Naive thymus-derived CD4-positive, alpha-beta T cell (primary cell): ENCODE measurements at regions not wholly inside any gene's neighbourhood (a gene's known extent, or its start where the extent isn't known, plus 50 kb on each side); places are given as distances from the start of the nearest gene placed in this dataset.

ENCODE experiments used
- ATAC-seq: fragments of 150-1000 bp; cut with Tn5 transposase; 2 replicates; pipeline ENCODE4 v1.10.0; 2021; ENCODE audit warnings: mild to moderate bottlenecking, moderate library complexity
- CTCF ChIA-PET: fragments of 350-600 bp; sonication (Branson Sonifier 250); formaldehyde crosslinking; loops from one replicate; lab custom pipeline; 2021; ENCODE audit warnings: antibody characterized with exemption; lab: Charles Lee
- POLR2A ChIA-PET: fragments of 350-600 bp; sonication (Branson Sonifier 250); formaldehyde crosslinking; loops from one replicate; lab custom pipeline; 2021; ENCODE audit warnings: antibody characterized with exemption, inconsistent platforms; lab: Charles Lee
- DNase-seq, 9 donors: peaks; one replicate each; pipeline versions ENCODE4 v3.0.0 to v3.0.0-alpha.2; 2020 to 2022; ENCODE audit warnings: mixed read lengths in 1 of 9
- H3K27ac ChIP-seq: one replicate; pipeline ENCODE4 v1.7.0; 2013; ENCODE audit warnings: mild to moderate bottlenecking, low read depth, low read length, moderate library complexity
- H3K27me3 ChIP-seq, 2 donors: one replicate each; pipeline ENCODE4 v1.7.0; 2013; ENCODE audit warnings: low read length in 2 of 2, mild to moderate bottlenecking in 2 of 2, moderate library complexity in 2 of 2; ENCODE audit not compliant: control insufficient read depth in 2 of 2, insufficient read depth in 2 of 2
- H3K36me3 ChIP-seq, 3 experiments: 1 replicate in 2 of 3; 2 replicates in 1 of 3; pipeline ENCODE4 v1.7.0; 2013; ENCODE audit warnings: low read length in 3 of 3, mild to moderate bottlenecking in 3 of 3, moderate library complexity in 1 of 3; ENCODE audit not compliant: insufficient read depth in 3 of 3, control insufficient read depth in 2 of 3
- H3K4me1 ChIP-seq, 2 donors: one replicate each; pipeline ENCODE4 v1.7.0; 2013; ENCODE audit warnings: low read length in 2 of 2, mild to moderate bottlenecking in 2 of 2, moderate library complexity in 1 of 2; ENCODE audit not compliant: control insufficient read depth in 2 of 2, insufficient read depth in 2 of 2
- H3K4me3 ChIP-seq: 2 replicates; pipeline ENCODE4 v1.7.0; 2013; ENCODE audit warnings: mild to moderate bottlenecking, low read length
- H3K9me3 ChIP-seq, 3 experiments: 1 replicate in 2 of 3; 2 replicates in 1 of 3; pipeline ENCODE4 v1.7.0; 2013; ENCODE audit warnings: low read length in 3 of 3; ENCODE audit not compliant: control insufficient read depth in 2 of 3
- H3K27ac Mint-ChIP-seq, 9 donors: one replicate each; pipeline ENCODE4 v1.8.0; 2020 to 2022; ENCODE audit warnings: mixed read lengths in 9 of 9, mild to moderate bottlenecking in 8 of 9, moderate library complexity in 5 of 9, inconsistent platforms in 2 of 9
- H3K27me3 Mint-ChIP-seq, 5 donors: one replicate each; pipeline ENCODE4 v1.8.0; 2021 to 2022; ENCODE audit warnings: mixed read lengths in 5 of 5, mild to moderate bottlenecking in 1 of 5
- H3K36me3 Mint-ChIP-seq, 5 donors: one replicate each; pipeline ENCODE4 v1.8.0; 2020 to 2022; ENCODE audit warnings: mixed read lengths in 5 of 5, mild to moderate bottlenecking in 3 of 5, inconsistent platforms in 1 of 5
- H3K4me1 Mint-ChIP-seq, 7 donors: one replicate each; pipeline ENCODE4 v1.8.0; 2020 to 2022; ENCODE audit warnings: mixed read lengths in 7 of 7, mild to moderate bottlenecking in 3 of 7, inconsistent platforms in 1 of 7
- H3K4me3 Mint-ChIP-seq, 10 donors: one replicate each; pipeline ENCODE4 v1.8.0; 2020 to 2022; ENCODE audit warnings: mild to moderate bottlenecking in 10 of 10, mixed read lengths in 10 of 10, moderate library complexity in 6 of 10, inconsistent platforms in 2 of 10
- H3K9me3 Mint-ChIP-seq, 11 donors: one replicate each; pipeline ENCODE4 v1.8.0; 2020 to 2022; ENCODE audit warnings: mixed read lengths in 11 of 11, mild to moderate bottlenecking in 4 of 11, inconsistent platforms in 1 of 11, moderate library complexity in 1 of 11
- intact Hi-C, 2 donors: fragments of 100-400 bp; cut with micrococcal nuclease; formaldehyde crosslinking; loops; one replicate each; pipeline ENCODE4 v1.15.1; 2023

DNA sequence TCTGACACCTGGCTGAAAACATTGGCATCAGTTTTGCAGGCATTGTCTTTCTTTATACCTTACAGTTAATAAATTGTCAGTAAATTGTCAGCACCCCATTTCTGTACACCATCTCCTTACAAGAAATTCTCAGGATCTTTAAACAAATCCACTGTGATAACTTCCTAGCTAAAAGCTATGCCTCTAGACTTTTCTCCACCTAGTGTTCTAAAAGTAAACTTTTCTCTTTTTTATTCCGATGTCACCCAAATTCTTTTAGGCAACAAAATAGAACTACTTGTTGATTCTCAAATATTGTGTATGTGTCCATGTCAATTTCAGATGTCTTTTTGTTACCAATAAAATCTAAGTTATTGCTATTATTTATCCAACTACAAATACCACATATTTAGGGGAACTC lies 617.4 kb upstream of the NRXN1 start:
- Mint-ChIP-seq H3K27ac (no peak overlapping the region), H3K4me3 (no peak overlapping the region), H3K36me3 (no peaks in the 10 kb centered on the region), H3K27me3 (no peaks in the 10 kb centered on the region), H3K9me3 (peaks cover 0 to 14% (median 2%) of the 10 kb centered on the region in 11 donors), H3K4me1 (no peaks in the 10 kb centered on the region)
- Histone ChIP-seq H3K36me3 (no peaks in the 10 kb centered on the region), H3K4me1 (no peaks in the 10 kb centered on the region), H3K4me3 (no peak overlapping the region), H3K9me3 (no peaks in the 10 kb centered on the region), H3K27ac (no peak overlapping the region), H3K27me3 (no peaks in the 10 kb centered on the region)
- ATAC-seq, result no peak
- intact Hi-C loops, result no loop called here
- DNase-seq, result no peak
- ChIA-PET CTCF (no interaction called here), POLR2A (no interaction called here)

DNA sequence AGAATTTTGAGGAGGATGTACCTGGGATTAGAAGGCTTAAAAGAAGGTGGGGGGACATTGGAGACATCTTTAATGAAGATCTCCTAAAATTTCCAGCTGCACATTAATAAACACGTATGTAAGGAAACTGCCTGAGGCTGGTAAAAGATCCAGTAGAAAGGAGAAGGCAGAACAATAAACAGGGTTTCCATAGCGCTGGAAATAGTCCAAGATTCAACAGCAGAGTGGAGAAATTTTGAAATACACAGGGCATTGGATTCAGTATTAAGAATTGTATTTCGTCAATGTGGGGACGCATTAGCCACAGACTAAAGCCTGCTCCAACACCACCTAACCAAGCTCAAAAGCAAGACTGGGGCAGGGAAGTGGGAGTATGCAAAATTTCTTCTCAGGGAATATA lies 606.9 kb upstream of the NRXN1 start:
- Mint-ChIP-seq H3K4me1 (no peaks in the 10 kb centered on the region), H3K27me3 (no peaks in the 10 kb centered on the region), H3K36me3 (peaks cover 0 to 3% (median 0%) of the 10 kb centered on the region in 5 donors), H3K9me3 (peaks cover 7 to 68% (median 16%) of the 10 kb centered on the region in 11 donors), H3K27ac (no peak overlapping the region), H3K4me3 (no peak overlapping the region)
- Histone ChIP-seq H3K4me3 (no peak overlapping the region), H3K9me3 (peaks cover 0 to 5% (median 0%) of the 10 kb centered on the region in 3 experiments), H3K27ac (no peak overlapping the region), H3K27me3 (no peaks in the 10 kb centered on the region), H3K4me1 (no peaks in the 10 kb centered on the region), H3K36me3 (no peaks in the 10 kb centered on the region)
- intact Hi-C loops, result no loop called here
- no peak for ATAC-seq
- DNase-seq, result no peak
- ChIA-PET CTCF (interaction anchor here (0.7 kb wide), 1 partner anchor 273 kb away, joined by 3 read pairs; no protein-coding TSS in a partner anchor), POLR2A (no interaction called here)

DNA sequence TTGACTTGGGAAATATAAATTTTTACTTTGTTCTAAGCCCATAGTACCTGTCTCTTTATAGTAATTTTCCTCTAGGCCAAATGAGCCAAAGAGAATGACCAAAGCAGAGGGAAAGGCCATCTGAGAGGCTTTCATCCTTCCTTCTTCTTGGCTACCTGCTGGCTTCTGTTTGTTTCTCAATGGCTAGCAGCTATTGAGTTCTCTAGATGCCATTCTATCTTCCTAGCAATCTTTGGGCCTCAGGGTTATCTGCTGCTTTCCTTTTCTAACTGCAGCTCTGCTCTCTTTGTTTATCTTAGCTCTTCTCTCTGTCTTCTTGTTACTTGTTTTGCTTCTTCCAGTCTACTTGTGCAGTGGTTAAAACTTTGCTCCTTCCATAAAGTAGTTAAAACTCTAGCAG lies 601.1 kb upstream of the NRXN1 start:
- Mint-ChIP-seq H3K27me3 (no peaks in the 10 kb centered on the region), H3K36me3 (peaks cover 0 to 3% (median 0%) of the 10 kb centered on the region in 5 donors), H3K9me3 (peaks cover 3 to 41% (median 7%) of the 10 kb centered on the region in 11 donors), H3K27ac (no peak overlapping the region), H3K4me1 (no peaks in the 10 kb centered on the region), H3K4me3 (no peak overlapping the region)
- Histone ChIP-seq H3K4me1 (no peaks in the 10 kb centered on the region), H3K36me3 (no peaks in the 10 kb centered on the region), H3K27ac (no peak overlapping the region), H3K4me3 (no peak overlapping the region), H3K27me3 (no peaks in the 10 kb centered on the region), H3K9me3 (no peaks in the 10 kb centered on the region)
- POLR2A ChIA-PET, result no interaction called here
- DNase-seq, result no peak
- CTCF ChIA-PET, result no interaction called here
- ATAC-seq, result no peak
- intact Hi-C loops, result no loop called here

GRCh38 chr2:51629406-51629805 lies 597.5 kb upstream of the NRXN1 start:
- ATAC-seq, result no peak
- Mint-ChIP-seq H3K4me3 (no peak overlapping the region), H3K27me3 (no peaks in the 10 kb centered on the region), H3K27ac (no peak overlapping the region), H3K4me1 (no peaks in the 10 kb centered on the region), H3K9me3 (peaks cover 0 to 24% (median 8%) of the 10 kb centered on the region in 11 donors), H3K36me3 (no peaks in the 10 kb centered on the region)
- H3K9me3 ChIP-seq, result no peaks in the 10 kb centered on the region
- H3K4me3 ChIP-seq, result no peak overlapping the region
- H3K27me3 ChIP-seq, result no peaks in the 10 kb centered on the region
- DNase-seq, result no peak
- no peak overlapping the region for H3K27ac ChIP-seq
- no peaks in the 10 kb centered on the region for H3K36me3 ChIP-seq
- no peaks in the 10 kb centered on the region for H3K4me1 ChIP-seq
- POLR2A ChIA-PET, result no interaction called here
- intact Hi-C loops, result no loop called here
- CTCF ChIA-PET, result no interaction called here

- no peaks in the 10 kb centered on the region for H3K27me3 Mint-ChIP-seq
- H3K36me3 Mint-ChIP-seq, result no peaks in the 10 kb centered on the region
- ATAC-seq (no peak), DNase-seq (no peak)
- no peak overlapping the region for H3K27ac Mint-ChIP-seq
- intact Hi-C loops, result no loop called here
- POLR2A ChIA-PET, result no interaction called here
- Histone ChIP-seq H3K4me1 (no peaks in the 10 kb centered on the region), H3K27ac (no peak overlapping the region), H3K4me3 (no peak overlapping the region), H3K36me3 (no peaks in the 10 kb centered on the region), H3K9me3 (no peaks in the 10 kb centered on the region), H3K27me3 (no peaks in the 10 kb centered on the region)
- H3K9me3 Mint-ChIP-seq, result peaks cover 0 to 19% (median 4%) of the 10 kb centered on the region in 11 donors
- CTCF ChIA-PET, result no interaction called here
- no peak overlapping the region for H3K4me3 Mint-ChIP-seq
- no peaks in the 10 kb centered on the region for H3K4me1 Mint-ChIP-seq
Observed at GRCh38 chr2:51628917-51629316, 597.0 kb upstream of the NRXN1 start.

GRCh38 chr2:51624995-51625394 lies 593.1 kb upstream of the NRXN1 start:
- H3K4me3 Mint-ChIP-seq, result no peak overlapping the region
- no peak overlapping the region for H3K4me3 ChIP-seq
- no peak for DNase-seq
- no peaks in the 10 kb centered on the region for H3K4me1 ChIP-seq
- no peak overlapping the region for H3K27ac ChIP-seq
- no peaks in the 10 kb centered on the region for H3K27me3 ChIP-seq
- ATAC-seq, result no peak
- peaks cover 1 to 38% (median 13%) of the 10 kb centered on the region in 11 donors for H3K9me3 Mint-ChIP-seq
- H3K27ac Mint-ChIP-seq, result no peak overlapping the region
- H3K4me1 Mint-ChIP-seq, result no peaks in the 10 kb centered on the region
- no peaks in the 10 kb centered on the region for H3K36me3 ChIP-seq
- intact Hi-C loops, result no loop called here
- H3K27me3 Mint-ChIP-seq, result no peaks in the 10 kb centered on the region
- POLR2A ChIA-PET, result no interaction called here
- H3K9me3 ChIP-seq, result peaks cover 0 to 3% (median 0%) of the 10 kb centered on the region in 3 experiments
- CTCF ChIA-PET, result no interaction called here
- no peaks in the 10 kb centered on the region for H3K36me3 Mint-ChIP-seq

GRCh38 chr2:51620796-51621195 lies 588.9 kb upstream of the NRXN1 start:
- Histone ChIP-seq H3K27me3 (no peaks in the 10 kb centered on the region), H3K36me3 (no peaks in the 10 kb centered on the region), H3K4me3 (no peak overlapping the region), H3K4me1 (no peaks in the 10 kb centered on the region), H3K27ac (no peak overlapping the region), H3K9me3 (peaks cover 0 to 3% (median 0%) of the 10 kb centered on the region in 3 experiments)
- Mint-ChIP-seq H3K4me3 (no peak overlapping the region), H3K27ac (no peak overlapping the region), H3K4me1 (no peaks in the 10 kb centered on the region), H3K27me3 (no peaks in the 10 kb centered on the region), H3K36me3 (no peaks in the 10 kb centered on the region), H3K9me3 (peaks cover 7 to 40% (median 18%) of the 10 kb centered on the region in 11 donors)
- DNase-seq (no peak), ATAC-seq (no peak)
- ChIA-PET CTCF (no interaction called here), POLR2A (no interaction called here)
- intact Hi-C loops, result no loop called here
